Uterus (tissue), 2 donors: ENCODE measurements at regions not wholly inside any gene's neighbourhood (a gene's known extent, or its start where the extent isn't known, plus 50 kb on each side); places are given as distances from the start of the nearest gene placed in this dataset.

ENCODE experiments used
- CTCF ChIP-seq, 4 experiments: fragments of 200-600 bp in 2 of 4; fragments of 450-650 bp in 2 of 4; sonication (generic) in 2 of 4; IDR thresholded peaks; one replicate each; pipeline ENCODE4 v1.5.1; 2016 to 2019; ENCODE audit warnings: antibody characterized with exemption in 4 of 4, mild to moderate bottlenecking in 2 of 4, moderate library complexity in 1 of 4
- POLR2A ChIP-seq, 2 donors: fragments of 450-650 bp; IDR thresholded peaks; one replicate each; pipeline ENCODE4 v1.6.1; 2016; ENCODE audit warnings: antibody characterized with exemption in 2 of 2, mild to moderate bottlenecking in 1 of 2, moderate library complexity in 1 of 2

- no peak for TF ChIP-seq CTCF (IDR thresholded peaks at IDR 0.05)
- no peak for TF ChIP-seq POLR2A (IDR thresholded peaks at IDR 0.05)
Observed at GRCh38 chr12:88308825-88309224, 166.7 kb downstream of the TMTC3 start.
